Superior temporal gyrus (tissue), 1 donor: ENCODE measurements at regions not wholly inside any gene's neighbourhood (a gene's known extent, or its start where the extent isn't known, plus 50 kb on each side); places are given as distances from the start of the nearest gene placed in this dataset.

Source experiments
- DNase-seq: peaks from one replicate; pipeline ENCODE4 v3.0.0-alpha.2; 2016; ENCODE audit errors: extremely low spot score

DNA sequence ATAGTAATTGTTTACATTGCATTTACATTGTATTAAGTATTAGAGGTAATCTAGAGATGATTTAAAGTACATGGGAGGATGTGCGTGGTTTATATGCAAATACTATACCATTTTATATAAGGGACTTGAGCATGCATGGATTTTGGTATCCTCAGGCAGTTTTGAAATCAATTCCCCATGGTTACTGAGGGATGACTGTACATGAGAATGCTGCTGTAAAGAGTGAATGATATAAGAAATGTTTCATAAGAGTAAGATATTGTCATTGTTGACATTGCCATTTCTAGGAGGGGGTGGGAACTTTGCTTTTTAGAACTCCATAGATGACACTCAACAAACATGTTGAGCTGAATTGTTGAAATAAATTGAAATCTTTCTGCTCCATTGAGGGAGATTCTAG is 185.0 kb downstream of the SEMA6A start:
- DNase-seq, result no peak

DNA sequence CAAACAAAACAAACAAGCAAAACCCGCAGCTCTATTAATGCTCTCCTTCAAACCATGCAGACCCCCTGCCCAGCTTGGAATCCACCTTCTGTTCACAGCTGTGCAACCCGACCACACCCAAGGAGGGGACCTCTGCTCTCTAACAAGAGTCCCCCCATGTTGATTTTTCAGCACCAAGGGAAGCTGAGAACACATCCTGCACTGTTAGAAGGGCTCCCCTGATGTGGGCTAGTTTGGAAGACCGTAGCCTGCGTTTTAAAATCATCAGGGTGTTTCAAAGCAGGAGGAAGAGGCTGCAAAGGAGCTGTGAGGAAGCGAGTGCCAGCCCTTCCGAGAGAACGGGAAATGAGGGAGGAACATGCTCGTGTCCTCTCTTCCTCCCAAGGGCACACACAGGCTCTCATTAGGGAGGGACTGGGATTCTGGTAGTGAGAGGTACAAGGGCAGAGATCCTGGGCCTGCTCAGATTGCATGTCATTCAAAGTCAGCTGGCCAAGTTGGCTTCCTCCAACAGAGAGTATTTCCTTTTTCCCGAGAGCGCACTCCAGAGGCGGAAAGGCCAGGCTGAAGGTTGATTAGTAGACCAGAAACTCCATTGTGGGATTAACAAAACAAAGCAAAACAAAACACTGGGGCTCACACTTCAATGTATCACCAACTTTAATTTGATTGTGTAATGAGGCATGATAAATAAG is 185.9 kb downstream of the SEMA6A start:
- DNase-seq, result no peak

DNA sequence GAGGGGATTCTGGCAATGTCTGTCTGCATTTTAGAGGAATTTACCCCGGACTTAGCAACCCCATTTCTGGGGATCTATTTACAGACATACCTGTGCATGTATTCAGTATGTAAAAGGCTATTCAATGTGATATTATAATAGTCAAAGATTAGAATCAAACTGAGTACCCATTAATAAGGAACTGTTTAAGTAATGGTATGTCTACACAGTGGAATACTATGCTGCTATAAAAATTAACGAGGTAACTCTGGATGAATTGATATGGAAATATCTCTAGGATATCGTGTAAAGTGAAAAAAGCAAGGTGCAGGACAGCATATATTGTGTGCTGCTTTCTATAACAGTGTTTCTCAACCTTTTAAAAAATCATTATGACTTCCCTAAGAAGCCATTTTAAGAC is 186.9 kb downstream of the SEMA6A start:
- no peak for DNase-seq

DNA sequence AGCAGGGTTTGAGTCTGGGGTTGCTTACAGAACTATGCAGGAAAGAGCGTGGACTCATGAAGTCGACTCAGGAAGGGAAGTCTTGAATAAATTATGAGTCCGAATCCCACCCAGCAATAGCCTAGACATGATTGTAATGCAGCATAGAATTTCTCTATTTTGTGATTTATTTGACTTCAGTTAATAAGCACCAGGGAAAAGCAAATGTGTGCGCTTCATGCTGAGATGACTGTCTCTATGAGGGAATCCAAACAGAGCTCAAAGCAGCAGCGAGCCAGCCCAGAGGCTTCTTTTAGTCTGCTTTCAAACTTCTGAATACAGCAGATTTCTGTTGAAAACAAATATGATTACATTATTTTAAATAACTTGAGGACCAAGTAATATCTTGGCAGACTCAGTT is 188.0 kb downstream of the SEMA6A start:
- DNase-seq, result no peak

DNA sequence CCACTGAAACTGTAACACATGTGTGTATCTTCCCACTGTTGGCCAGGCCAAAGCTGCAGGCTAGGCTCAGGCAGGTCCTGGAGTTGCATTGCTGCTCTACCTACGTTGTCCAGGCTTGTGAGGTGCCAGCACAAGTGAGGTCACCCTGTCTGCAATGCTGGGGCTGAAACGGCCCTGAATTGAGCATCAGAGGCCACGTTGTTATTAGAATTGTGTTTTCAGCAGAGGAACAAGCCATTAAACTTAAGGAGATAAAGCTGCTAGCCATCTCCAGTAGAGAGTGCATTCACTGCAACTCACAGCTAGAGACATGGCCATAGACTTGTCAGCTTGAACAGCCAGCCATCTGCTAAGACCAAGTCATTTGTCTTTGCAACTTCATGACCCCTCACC is 191.8 kb downstream of the SEMA6A start:
- no peak for DNase-seq

DNA sequence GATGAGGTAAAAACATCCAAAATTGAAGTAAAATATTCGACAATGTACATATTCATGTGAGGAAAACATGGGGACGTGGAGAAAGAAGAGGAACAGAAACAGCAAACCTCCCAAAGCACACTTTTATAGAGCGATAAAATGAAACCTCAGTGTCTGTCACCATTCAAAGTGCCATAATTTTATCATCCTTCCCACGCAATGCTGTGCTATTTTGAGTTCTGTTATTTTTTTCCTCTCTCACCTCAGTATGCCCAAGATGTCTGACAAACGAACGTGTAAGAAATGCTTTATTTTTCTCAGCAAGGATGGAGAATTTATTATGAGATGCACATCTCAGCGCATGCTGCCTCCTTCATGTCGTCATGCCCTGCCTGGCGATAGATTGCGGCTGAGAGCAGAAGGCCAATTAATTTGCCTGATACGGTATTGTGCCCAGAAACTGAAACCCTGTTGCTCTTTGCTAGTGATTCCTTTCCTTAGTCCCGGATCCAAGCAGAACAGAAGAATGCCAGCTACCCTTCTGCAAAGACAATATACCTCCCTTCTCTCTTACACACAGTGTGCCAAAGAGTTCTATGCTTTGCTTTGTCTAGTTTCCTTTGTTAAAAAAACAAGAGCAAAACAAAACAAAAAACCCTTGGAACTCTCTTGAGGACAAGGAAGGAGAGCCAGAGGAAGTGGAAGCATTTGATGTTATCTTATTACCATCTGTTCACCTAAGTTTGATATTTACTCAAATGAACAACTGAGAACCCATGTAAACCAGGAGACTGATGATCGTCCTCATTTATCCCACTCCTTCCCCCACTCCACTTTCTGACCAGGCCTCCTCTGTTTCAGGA is 192.4 kb downstream of the SEMA6A start:
- peak; percentile 57 for DNase-seq

DNA sequence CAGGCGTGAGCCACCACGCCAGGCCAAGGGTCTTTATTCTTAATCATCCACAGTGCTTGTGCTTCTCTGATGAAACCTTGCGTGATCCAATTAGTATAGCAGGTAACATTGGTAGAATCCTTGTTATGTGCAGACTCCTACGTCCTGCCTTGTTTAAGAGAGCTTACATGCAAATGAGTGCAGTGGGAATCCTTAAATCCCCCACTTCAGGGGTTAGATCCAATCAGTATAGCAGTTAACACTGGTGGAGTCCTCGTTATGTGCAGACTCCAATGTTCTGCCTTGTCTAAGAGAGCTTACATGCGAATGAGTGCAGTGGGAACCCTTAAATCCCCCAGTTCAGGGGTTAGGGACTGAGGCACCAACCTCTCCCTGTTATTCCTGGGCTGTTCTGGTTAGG is 193.4 kb downstream of the SEMA6A start:
- DNase-seq, result no peak

DNA sequence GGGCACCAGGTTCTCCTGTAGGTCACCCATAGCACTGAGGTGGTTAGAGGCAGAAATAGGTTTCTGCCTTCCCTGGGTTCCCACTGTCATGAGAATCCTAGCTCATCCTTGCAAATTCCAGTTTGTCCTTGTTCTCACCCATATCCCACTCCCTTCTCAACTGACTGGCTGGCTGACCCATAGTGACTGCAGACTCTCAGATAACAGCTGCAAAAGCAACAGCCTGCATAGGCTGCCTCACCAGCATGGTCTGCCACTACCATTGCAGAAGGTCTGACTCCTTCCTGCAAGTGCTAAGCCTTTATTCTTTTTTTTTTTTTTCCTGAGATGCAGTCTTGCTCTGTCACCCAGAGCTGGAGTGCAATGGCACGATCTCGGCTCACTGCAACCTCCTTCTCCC is 194.0 kb downstream of the SEMA6A start:
- no peak for DNase-seq

DNA sequence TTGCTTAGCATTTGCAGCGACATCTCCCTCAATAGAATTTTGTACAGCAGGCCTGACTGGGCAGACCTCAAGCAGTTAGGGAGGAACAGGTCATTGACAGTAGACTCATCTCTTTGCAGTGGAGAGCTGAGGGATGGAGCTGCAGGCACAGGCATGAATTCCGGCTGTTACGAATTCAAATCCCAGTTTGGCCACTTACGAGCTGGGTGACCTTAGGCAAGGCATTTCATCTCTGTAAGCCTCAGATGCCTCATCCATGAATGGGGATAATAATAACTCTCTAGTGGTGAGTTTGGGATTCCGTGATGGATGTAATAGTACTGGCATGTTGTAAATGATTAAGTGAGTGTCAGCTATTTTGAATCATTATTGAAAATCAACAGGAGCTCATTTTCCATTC is 195.3 kb downstream of the SEMA6A start:
- DNase-seq, result no peak

DNA sequence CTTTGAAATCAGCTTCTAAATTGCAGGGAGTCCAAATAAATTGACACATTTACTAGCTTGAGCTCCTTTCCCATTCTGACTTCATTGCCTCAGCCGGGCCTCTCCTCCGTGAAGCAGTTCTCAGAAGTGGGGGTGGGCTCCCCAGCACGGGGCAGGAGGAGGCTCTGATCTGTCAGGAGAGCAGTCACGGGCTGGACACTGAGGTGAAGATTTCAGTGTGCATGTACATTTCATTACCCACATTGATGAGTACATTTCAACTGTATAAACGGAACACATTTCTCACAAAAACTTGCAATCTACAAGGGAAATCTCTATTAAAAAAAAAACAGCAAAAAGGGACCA is 195.9 kb downstream of the SEMA6A start:
- no peak for DNase-seq

DNA sequence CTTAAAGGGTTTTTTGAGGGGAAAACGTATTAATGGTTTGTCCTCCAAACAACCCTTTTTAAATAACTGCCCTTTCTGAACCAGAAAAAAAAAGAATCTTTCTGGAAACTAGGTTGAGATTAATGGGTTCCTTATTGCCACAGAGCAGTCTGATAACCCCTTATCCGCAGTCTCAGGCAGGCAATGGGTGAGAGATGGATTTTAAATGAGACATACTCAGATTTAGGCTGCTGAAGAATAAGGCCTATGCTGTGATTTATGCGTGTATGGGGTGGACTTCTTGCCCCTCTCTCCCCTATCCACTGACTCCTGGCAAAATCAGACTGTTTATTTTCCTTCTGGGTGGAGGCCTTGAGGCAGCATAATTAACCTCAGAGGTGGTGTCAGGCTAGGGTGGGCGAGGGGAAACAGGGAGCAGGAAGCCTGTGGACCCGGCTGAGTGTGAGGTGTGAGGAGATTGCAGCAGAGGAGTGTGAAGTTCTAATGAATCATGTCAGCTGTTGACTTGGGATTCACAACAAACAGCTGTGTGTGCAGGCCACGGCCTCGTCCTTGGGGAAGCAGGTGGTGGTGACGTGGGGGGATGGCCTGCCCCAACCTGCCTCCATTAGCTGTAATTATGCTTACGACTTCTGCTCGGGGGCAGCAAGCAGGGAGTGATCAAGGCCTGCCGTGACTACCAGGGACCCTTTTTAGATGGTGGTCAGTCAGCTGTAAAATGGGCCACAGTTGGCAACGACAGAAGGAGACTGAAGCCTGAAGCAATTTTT is 196.4 kb downstream of the SEMA6A start:
- DNase-seq, result no peak

DNA sequence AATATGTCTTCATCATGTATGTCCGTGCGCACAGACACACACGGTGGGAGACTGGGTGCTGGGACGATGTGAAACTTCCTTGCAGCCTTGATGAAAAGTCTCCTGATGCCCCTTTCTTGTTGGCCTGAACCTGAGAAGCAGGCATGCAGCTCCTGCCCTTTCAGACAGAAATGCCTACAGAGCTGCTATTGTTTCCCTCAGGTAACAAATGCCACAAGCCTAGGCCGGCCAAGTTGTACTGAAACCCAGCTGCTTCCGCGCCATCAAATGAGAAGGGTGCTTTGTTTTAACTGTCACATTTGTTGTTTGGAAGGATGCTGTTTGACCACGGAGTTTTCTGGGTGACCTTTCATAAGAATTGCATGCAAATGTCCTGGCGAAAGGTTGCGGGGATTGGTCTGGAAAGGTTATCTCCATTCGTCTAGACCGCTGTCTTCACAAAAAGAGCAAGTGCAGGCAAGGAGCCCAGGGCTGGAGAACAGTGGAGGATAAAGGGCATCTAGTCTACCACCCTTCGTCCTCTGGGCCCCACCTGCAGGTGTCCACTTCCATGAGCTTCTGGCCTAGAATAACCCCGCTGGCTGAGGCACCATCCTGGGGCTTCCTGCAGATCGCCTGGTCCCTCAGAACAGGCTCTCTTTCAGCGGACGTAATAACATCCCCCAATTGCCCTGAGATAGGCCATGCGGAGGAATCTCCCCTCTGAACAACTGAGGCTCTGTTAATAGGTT is 197.2 kb downstream of the SEMA6A start:
- DNase-seq, result no peak

DNA sequence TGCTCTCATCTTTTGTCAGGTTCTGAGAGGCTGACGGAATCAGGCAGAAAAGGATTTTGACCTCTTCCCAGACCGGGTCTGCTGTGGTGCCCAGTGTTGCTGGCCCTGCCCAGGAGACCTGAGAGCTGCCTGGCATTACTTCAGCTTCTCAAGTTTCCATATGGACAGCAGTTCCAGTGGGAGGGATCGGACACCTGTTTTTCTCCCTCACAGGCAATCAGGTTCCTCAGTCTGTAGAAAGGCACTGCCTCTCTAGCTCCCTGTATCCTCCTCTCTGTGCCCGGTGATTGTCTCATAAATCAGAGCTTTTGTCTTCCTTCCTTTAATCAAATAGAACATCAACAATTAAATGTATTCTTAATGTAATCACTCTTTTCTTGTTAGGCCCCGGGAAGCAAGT is 198.7 kb downstream of the SEMA6A start:
- DNase-seq, result no peak

DNA sequence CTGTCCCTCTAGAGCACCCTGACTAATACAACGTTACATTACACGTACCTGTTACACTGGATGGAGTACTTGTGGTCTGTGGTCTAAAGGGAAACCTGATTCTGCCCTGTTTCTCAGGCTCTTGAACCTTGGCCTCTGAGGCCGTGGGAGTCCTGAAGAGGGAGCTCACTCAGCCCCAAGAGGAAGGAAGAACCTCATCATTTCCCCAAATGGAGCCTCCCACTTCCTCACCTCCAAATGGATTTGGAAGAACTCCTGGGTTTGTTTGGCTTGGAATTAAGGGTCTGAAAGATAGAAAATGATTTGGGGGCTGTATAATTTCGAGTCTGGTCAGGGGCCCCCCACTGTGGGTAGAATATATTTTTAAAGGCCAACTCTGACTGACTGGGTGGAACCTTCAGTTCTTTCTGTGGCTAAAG is 200.2 kb downstream of the SEMA6A start:
- no peak for DNase-seq

DNA sequence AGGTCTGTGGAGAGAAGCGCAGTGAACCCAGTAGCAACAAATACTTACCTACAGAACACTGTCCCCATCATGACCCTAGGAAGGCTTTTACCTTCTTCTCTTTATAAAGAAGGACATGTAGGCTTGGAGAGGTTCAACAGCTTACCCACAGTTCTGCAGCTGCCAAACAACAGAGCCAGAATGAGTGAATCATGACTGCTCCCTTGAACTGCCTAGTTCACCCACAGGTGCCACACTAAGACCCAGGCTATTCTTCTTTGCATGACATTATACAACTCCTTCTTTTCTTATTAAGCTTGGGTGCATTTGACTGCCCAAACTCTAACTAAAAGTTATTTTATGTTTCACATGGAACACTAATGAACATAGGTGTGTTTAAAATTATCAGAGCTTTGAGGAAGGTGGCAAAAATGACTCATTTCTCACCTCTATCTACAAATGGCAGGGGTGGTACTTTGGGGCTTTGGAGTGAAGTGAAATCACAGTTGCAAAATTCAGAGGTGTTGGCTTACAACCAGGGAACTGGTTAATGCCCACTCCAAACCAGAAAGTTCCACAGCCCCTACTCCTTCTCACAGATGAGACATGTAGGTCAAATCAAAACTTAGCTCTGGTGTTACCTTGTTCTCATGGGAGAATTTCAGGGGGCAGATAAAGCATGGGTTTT is 201.6 kb downstream of the SEMA6A start:
- DNase-seq, result no peak

DNA sequence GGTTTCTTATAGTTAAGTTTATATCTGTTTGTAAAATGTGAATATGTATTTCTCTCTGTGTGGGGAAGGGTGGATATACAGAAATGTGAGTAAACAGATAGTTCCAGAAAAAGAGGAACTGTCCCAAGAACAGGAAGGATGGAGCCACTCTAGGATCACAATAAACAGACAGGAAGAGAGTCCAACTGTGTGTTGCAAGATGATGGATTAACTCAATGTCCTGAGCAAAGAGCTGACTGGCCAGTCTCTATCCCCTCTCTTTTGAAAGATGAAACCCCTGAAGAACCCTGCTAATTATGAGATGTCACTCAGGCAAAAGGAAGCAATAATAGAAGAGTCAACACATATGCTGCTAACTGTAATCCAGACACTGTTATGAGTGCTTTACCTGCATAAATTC is 202.7 kb downstream of the SEMA6A start:
- DNase-seq, result no peak

DNA sequence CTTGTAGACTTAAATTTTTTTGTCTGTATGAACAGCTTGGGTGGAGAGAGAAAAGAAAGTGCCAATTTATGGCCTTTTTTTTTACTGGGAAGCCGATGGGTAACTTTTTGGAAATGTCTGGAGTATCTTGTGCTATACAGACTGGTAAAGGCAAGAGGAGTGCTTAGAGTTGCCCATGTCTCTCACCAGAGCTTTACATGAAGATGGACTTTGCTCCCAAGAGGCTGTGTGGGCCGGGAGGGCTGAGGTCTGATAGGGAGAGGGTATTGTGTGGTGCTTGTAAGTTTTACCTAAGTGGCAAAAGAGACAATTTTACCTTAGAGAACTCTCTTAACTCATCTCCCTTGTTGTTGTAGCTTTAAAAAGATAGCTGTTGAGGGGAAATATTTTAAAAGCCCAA is 203.2 kb downstream of the SEMA6A start:
- DNase-seq, result no peak

DNA sequence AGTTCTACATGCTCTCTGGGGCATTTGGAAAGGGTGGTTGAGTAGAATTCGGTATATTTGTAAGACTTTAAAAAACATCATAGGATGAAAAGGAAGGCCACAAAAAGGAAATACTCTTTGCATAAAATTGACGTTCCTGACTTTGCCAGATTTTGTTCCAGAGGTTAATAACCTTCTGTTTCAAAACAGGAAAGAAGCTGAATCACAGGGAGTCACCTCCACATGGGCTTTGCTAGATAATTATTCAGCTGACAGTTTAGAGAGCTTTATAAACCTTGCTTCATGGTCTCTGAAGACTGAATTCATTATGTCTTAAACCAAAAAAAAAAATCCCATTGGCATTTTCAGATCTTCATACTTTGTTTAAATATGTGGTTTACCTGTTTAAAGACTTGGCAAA is 203.7 kb downstream of the SEMA6A start:
- DNase-seq, result no peak

DNA sequence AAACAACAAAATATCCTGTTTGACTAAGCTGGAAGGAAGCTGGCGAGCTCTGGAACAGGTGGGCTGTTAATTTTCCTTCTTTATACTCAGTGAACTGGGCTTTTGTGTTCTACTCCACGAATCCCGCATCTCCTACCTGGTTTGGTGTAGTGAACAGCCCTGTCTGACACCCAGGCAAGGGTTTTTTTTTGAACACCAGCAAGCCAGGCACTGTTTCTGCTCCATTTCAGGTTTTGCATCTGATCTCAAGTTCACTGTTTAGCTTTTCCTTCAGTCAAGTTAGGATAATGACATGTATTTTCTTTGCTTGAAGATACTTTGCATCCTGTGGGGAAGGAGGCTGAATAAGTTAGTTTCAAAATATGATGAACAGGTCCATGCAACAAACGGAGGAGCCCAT is 204.5 kb downstream of the SEMA6A start:
- no peak for DNase-seq

DNA sequence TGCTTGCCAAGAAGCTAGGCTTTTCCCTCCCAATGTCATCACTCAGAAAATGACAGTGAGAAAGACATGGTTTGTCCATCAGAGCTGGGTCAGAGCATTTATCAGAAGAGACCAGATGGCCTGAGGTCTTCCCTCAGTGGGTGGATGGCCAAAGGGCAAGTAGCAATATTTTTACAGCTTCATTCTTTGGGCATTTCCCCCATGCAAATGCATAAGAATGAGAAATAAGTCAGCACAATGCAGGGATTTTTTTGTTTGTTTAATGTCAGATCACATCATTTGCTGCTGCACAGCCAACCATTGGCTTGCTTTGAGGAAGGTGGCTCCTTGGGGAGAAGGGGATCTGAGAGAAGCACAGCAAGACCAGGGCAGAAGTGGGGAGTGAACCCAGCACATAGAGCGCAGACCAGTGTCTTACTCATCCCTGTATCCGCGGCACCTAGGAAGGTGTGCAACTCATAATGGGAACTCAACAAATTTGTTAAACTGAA is 209.6 kb downstream of the SEMA6A start:
- DNase-seq, result no peak

DNA sequence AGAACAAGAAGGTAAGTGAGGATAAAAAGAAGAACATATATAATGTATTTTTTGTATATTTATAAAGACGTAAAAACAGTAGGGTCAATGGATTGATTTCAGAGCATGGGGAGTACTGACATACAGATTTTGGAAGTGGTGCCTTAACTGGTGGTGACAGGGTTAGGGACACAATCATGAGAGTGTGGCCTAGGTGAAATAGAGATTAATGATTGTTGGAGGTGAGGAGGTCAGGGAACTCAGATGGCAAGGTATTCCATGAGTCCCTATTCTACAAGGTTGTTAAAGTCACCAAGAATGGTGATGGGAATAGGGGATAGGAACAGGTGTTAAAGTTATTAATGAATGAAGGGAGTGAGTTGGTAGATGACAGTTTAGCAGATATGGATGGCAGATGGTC is 210.8 kb downstream of the SEMA6A start:
- DNase-seq, result no peak
